ENCODE measurements at regions not wholly inside any gene's neighbourhood (a gene's known extent, or its start where the extent isn't known, plus 50 kb on each side); places are given as distances from the start of the nearest gene placed in this dataset.

GRCh38 chr14:106200541-106201315 is 674.3 kb downstream of the TMEM121 start:
- no peak for DNase-seq
- H3K9me3 Mint-ChIP-seq, result no peaks in the 10 kb centered on the region
- H3K4me1 Mint-ChIP-seq, result peaks cover 9% of the 10 kb centered on the region
- peaks cover 63% of the 10 kb centered on the region for H3K27me3 Mint-ChIP-seq
- H3K27ac Mint-ChIP-seq, result no peak overlapping the region
- CTCF ChIA-PET, result interaction anchor here (1.4 to 2.3 kb wide), 6 partner anchors 10 to 56 kb away, joined by 4 to 25 read pairs (median 8); no protein-coding TSS in a partner anchor
- H3K4me3 Mint-ChIP-seq, result no peak overlapping the region
- POLR2A ChIA-PET, result no interaction called here
- H3K36me3 Mint-ChIP-seq (ENCODE audit: low read depth), result no peaks in the 10 kb centered on the region

GRCh38 chr14:106201376-106201775 is 675.0 kb downstream of the TMEM121 start:
- ChIA-PET POLR2A (no interaction called here), CTCF (interaction anchor here (1.6 to 2.3 kb wide), 4 partner anchors 9 to 32 kb away, joined by 7 to 25 read pairs (median 8); no protein-coding TSS in a partner anchor)
- Mint-ChIP-seq H3K36me3 (ENCODE audit: low read depth) (no peaks in the 10 kb centered on the region), H3K9me3 (no peaks in the 10 kb centered on the region), H3K27me3 (peaks cover 63% of the 10 kb centered on the region), H3K4me1 (peaks cover 9% of the 10 kb centered on the region), H3K4me3 (no peak overlapping the region), H3K27ac (no peak overlapping the region)
- DNase-seq, result no peak

- Mint-ChIP-seq H3K36me3 (ENCODE audit: low read depth) (no peaks in the 10 kb centered on the region), H3K27me3 (peaks cover 55% of the 10 kb centered on the region), H3K27ac (no peak overlapping the region), H3K9me3 (no peaks in the 10 kb centered on the region), H3K4me1 (peaks cover 8% of the 10 kb centered on the region), H3K4me3 (no peak overlapping the region)
- CTCF ChIA-PET, result interaction anchor here (0.6 kb wide), 1 partner anchor 74 kb away, joined by 3 read pairs; no protein-coding TSS in a partner anchor
- DNase-seq, result no peak
- POLR2A ChIA-PET, result no interaction called here
These were observed 677.1 kb downstream of the TMEM121 start for GRCh38 chr14:106203438-106203837.

- Mint-ChIP-seq H3K27ac (no peak overlapping the region), H3K4me3 (no peak overlapping the region), H3K27me3 (peaks cover 54% of the 10 kb centered on the region), H3K4me1 (peaks cover 8% of the 10 kb centered on the region), H3K36me3 (ENCODE audit: low read depth) (no peaks in the 10 kb centered on the region), H3K9me3 (no peaks in the 10 kb centered on the region)
- no peak for DNase-seq
- ChIA-PET POLR2A (no interaction called here), CTCF (interaction anchor here (0.6 kb wide), 1 partner anchor 627 kb away, joined by 3 read pairs; no protein-coding TSS in a partner anchor)
These were observed 677.7 kb downstream of the TMEM121 start for GRCh38 chr14:106204063-106204462.

- Mint-ChIP-seq H3K9me3 (no peaks in the 10 kb centered on the region), H3K27ac (no peak overlapping the region), H3K36me3 (ENCODE audit: low read depth) (no peaks in the 10 kb centered on the region), H3K4me1 (peaks cover 6% of the 10 kb centered on the region), H3K4me3 (no peak overlapping the region), H3K27me3 (peaks cover 39% of the 10 kb centered on the region)
- ChIA-PET CTCF (no interaction called here), POLR2A (no interaction called here)
- DNase-seq, result no peak
These were observed 680.9 kb downstream of the TMEM121 start for GRCh38 chr14:106207316-106207715.

- ChIA-PET POLR2A (no interaction called here), CTCF (interaction anchor here (1.2 to 3.6 kb wide), 4 partner anchors 8 to 260 kb away, joined by 3 to 70 read pairs (median 15); no protein-coding TSS in a partner anchor)
- Mint-ChIP-seq H3K36me3 (ENCODE audit: low read depth) (no peaks in the 10 kb centered on the region), H3K4me1 (peaks cover 6% of the 10 kb centered on the region), H3K9me3 (no peaks in the 10 kb centered on the region), H3K27me3 (peaks cover 36% of the 10 kb centered on the region), H3K4me3 (no peak overlapping the region), H3K27ac (no peak overlapping the region)
- no peak for DNase-seq
These were observed 682.4 kb downstream of the TMEM121 start for GRCh38 chr14:106208794-106209193.

GRCh38 chr14:106209755-106210154 is 683.4 kb downstream of the TMEM121 start:
- CTCF ChIA-PET, result interaction anchor here (0.6 to 3.6 kb wide), 26 partner anchors 9 to 328 kb away, joined by 3 to 70 read pairs (median 4); no protein-coding TSS in a partner anchor
- Mint-ChIP-seq H3K4me1 (peaks cover 6% of the 10 kb centered on the region), H3K4me3 (no peak overlapping the region), H3K27ac (peak overlapping the region; percentile 4), H3K9me3 (no peaks in the 10 kb centered on the region), H3K27me3 (peaks cover 37% of the 10 kb centered on the region), H3K36me3 (ENCODE audit: low read depth) (no peaks in the 10 kb centered on the region)
- POLR2A ChIA-PET, result no interaction called here
- no peak for DNase-seq

GRCh38 chr14:106210650-106211049 is 684.3 kb downstream of the TMEM121 start:
- CTCF ChIA-PET, result interaction anchor here (0.9 to 3.6 kb wide), 16 partner anchors 10 to 258 kb away, joined by 3 to 70 read pairs (median 4); no protein-coding TSS in a partner anchor
- no peak overlapping the region for H3K27ac Mint-ChIP-seq
- peak; percentile 36 for DNase-seq

GRCh38 chr14:106211334-106211900 is 685.0 kb downstream of the TMEM121 start:
- Mint-ChIP-seq H3K9me3 (no peaks in the 10 kb centered on the region), H3K27ac (no peak overlapping the region), H3K4me3 (no peak overlapping the region), H3K27me3 (peaks cover 39% of the 10 kb centered on the region), H3K4me1 (peaks cover 6% of the 10 kb centered on the region), H3K36me3 (ENCODE audit: low read depth) (no peaks in the 10 kb centered on the region)
- ChIA-PET CTCF (interaction anchor here (1.2 to 3.6 kb wide), 3 partner anchors 11 to 257 kb away, joined by 3 to 70 read pairs (median 25); no protein-coding TSS in a partner anchor), POLR2A (no interaction called here)
- no peak for DNase-seq

More at GRCh38 chr14:106210650-106211049, 684.3 kb downstream of the TMEM121 start:
- H3K36me3 Mint-ChIP-seq (ENCODE audit: low read depth), result no peaks in the 10 kb centered on the region
- H3K9me3 Mint-ChIP-seq, result no peaks in the 10 kb centered on the region
- H3K4me3 Mint-ChIP-seq, result no peak overlapping the region
- H3K27me3 Mint-ChIP-seq, result peaks cover 39% of the 10 kb centered on the region
- POLR2A ChIA-PET, result no interaction called here
- peaks cover 6% of the 10 kb centered on the region for H3K4me1 Mint-ChIP-seq

GRCh38 chr14:106215229-106215628 is 688.8 kb downstream of the TMEM121 start:
- no peak for DNase-seq
- no peaks in the 10 kb centered on the region for H3K36me3 Mint-ChIP-seq (ENCODE audit: low read depth)
- H3K27ac Mint-ChIP-seq, result no peak overlapping the region
- no peak overlapping the region for H3K4me3 Mint-ChIP-seq
- H3K9me3 Mint-ChIP-seq, result no peaks in the 10 kb centered on the region
- peaks cover 29% of the 10 kb centered on the region for H3K27me3 Mint-ChIP-seq
- H3K4me1 Mint-ChIP-seq, result peaks cover under 1% of the 10 kb centered on the region
- ChIA-PET POLR2A (no interaction called here), CTCF (interaction anchor here (1.4 kb wide), 1 partner anchor 42 kb away, joined by 3 read pairs; no protein-coding TSS in a partner anchor)

GRCh38 chr14:106216679-106217078 is 690.3 kb downstream of the TMEM121 start:
- H3K27me3 Mint-ChIP-seq, result peaks cover 22% of the 10 kb centered on the region
- no peaks in the 10 kb centered on the region for H3K9me3 Mint-ChIP-seq
- POLR2A ChIA-PET, result no interaction called here
- peaks cover 2% of the 10 kb centered on the region for H3K4me1 Mint-ChIP-seq
- DNase-seq, result no peak
- no peak overlapping the region for H3K4me3 Mint-ChIP-seq
- no peaks in the 10 kb centered on the region for H3K36me3 Mint-ChIP-seq (ENCODE audit: low read depth)
- H3K27ac Mint-ChIP-seq, result no peak overlapping the region
- CTCF ChIA-PET, result no interaction called here

GRCh38 chr14:106218174-106218573 is 691.8 kb downstream of the TMEM121 start:
- no peak overlapping the region for H3K27ac Mint-ChIP-seq

GRCh38 chr14:106222311-106222710 is 695.9 kb downstream of the TMEM121 start:
- no peaks in the 10 kb centered on the region for H3K36me3 Mint-ChIP-seq (ENCODE audit: low read depth)
- no peaks in the 10 kb centered on the region for H3K9me3 Mint-ChIP-seq
- no peak overlapping the region for H3K4me3 Mint-ChIP-seq
- H3K4me1 Mint-ChIP-seq, result peaks cover 22% of the 10 kb centered on the region
- POLR2A ChIA-PET, result no interaction called here
- peak overlapping the region; percentile 78 for H3K27ac Mint-ChIP-seq
- no peak for DNase-seq
- CTCF ChIA-PET, result interaction anchor here (1.2 kb wide), 1 partner anchor 13 kb away, joined by 3 read pairs; no protein-coding TSS in a partner anchor
- H3K27me3 Mint-ChIP-seq, result peaks cover 9% of the 10 kb centered on the region

More at GRCh38 chr14:106218174-106218573, 691.8 kb downstream of the TMEM121 start:
- Mint-ChIP-seq H3K9me3 (no peaks in the 10 kb centered on the region), H3K27me3 (peaks cover 22% of the 10 kb centered on the region), H3K4me3 (no peak overlapping the region), H3K36me3 (ENCODE audit: low read depth) (no peaks in the 10 kb centered on the region), H3K4me1 (peaks cover 9% of the 10 kb centered on the region)
- no peak for DNase-seq
- POLR2A ChIA-PET, result no interaction called here
- CTCF ChIA-PET, result no interaction called here
